ENCODE measurements at regions not wholly inside any gene's neighbourhood (a gene's known extent, or its start where the extent isn't known, plus 50 kb on each side); places are given as distances from the start of the nearest gene placed in this dataset.

DNA sequence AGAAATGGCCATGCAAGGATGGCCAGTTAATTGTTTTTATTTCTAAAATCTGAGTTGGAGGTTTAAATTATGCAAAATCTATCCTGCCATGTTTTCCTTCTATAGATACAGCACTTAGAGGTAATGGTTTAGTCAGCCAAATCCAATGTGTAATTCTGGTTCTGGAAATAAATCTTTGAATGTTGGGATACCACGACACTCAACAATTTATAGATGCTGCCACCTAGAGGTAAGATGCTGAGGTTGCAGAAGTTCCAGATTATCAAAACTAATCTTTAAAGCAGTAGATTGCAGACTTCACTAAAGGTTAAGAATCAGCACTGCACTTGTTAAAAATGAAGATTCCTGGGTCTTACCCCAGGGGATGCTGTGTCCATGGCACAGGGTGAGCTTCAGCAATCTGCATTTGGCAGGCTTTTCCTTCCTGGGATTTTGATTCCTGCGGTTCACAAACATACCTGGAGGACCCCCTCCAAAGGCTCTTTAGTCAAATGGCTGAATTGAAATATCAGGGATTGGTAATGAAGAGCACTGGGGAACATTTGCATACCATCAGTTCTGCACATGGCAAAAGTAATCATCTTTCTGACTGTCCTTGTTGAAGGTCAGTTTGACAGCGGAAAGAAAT, 53.4 kb upstream of the ANO4 start:
- Mint-ChIP-seq H3K27ac (ENCODE audit: unreplicated experiment) (no peak overlapping the region), H3K4me1 (no peaks in the 10 kb centered on the region), H3K36me3 (ENCODE audit: low read depth) (no peaks in the 10 kb centered on the region), H3K27me3 (ENCODE audit: low read depth) (peaks cover 3% of the 10 kb centered on the region), H3K9me3 (peaks cover 7% of the 10 kb centered on the region), H3K4me3 (no peak overlapping the region)
- TF ChIP-seq, protein P1, sequence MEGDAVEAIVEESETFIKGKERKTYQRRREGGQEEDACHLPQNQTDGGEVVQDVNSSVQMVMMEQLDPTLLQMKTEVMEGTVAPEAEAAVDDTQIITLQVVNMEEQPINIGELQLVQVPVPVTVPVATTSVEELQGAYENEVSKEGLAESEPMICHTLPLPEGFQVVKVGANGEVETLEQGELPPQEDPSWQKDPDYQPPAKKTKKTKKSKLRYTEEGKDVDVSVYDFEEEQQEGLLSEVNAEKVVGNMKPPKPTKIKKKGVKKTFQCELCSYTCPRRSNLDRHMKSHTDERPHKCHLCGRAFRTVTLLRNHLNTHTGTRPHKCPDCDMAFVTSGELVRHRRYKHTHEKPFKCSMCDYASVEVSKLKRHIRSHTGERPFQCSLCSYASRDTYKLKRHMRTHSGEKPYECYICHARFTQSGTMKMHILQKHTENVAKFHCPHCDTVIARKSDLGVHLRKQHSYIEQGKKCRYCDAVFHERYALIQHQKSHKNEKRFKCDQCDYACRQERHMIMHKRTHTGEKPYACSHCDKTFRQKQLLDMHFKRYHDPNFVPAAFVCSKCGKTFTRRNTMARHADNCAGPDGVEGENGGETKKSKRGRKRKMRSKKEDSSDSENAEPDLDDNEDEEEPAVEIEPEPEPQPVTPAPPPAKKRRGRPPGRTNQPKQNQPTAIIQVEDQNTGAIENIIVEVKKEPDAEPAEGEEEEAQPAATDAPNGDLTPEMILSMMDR (conservative IDR thresholded peaks at IDR 0.05): peak; percentile 75
- no peak for DNase-seq (ENCODE audit: low read depth, low spot score)

DNA sequence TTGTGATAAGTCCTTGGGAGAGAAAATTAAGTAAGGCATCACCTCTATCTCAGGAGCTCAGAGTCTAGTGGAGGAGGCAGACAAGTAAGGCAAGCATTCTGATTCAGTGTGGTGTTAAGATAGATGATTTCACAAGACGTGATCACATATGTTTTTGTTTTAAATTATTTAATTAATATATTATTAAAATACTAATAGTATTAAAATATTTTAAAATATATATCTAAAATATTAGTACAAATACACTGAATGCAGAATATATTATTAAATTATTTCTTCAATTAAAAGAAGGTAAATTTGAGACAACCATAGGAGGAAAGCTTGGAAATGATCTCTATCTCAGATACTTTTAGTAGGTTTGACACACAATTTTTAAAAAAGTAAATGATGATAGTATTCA, 51.5 kb upstream of the ANO4 start:
- Mint-ChIP-seq H3K4me1 (no peaks in the 10 kb centered on the region), H3K9me3 (peaks cover 9% of the 10 kb centered on the region), H3K36me3 (ENCODE audit: low read depth) (no peaks in the 10 kb centered on the region), H3K4me3 (no peak overlapping the region), H3K27ac (ENCODE audit: unreplicated experiment) (no peak overlapping the region), H3K27me3 (ENCODE audit: low read depth) (peaks cover 3% of the 10 kb centered on the region)
- DNase-seq (ENCODE audit: low read depth, low spot score): no peak
- TF ChIP-seq, protein P1 (conservative IDR thresholded peaks at IDR 0.05): no peak

All from neural crest cell (in vitro differentiated cells).